CD8-positive, alpha-beta memory T cell (primary cell): ENCODE measurements at regions not wholly inside any gene's neighbourhood (a gene's known extent, or its start where the extent isn't known, plus 50 kb on each side); places are given as distances from the start of the nearest gene placed in this dataset.

ENCODE experiments used
- CTCF ChIA-PET: fragments of 350-600 bp; sonication (Branson Sonifier 250); formaldehyde crosslinking; loops from one replicate; lab custom pipeline; 2021; ENCODE audit warnings: antibody characterized with exemption; lab: Charles Lee
- POLR2A ChIA-PET: fragments of 350-600 bp; sonication (Branson Sonifier 250); formaldehyde crosslinking; loops from one replicate; lab custom pipeline; 2021; ENCODE audit warnings: antibody characterized with exemption; lab: Charles Lee
- DNase-seq, 5 donors: peaks; one replicate each; pipeline versions ENCODE4 v3.0.0 to v3.0.0-alpha.2; 2020 to 2022; ENCODE audit warnings: mixed read lengths in 1 of 5
- H3K27ac ChIP-seq: one replicate; pipeline ENCODE4 v1.7.0; 2013; ENCODE audit warnings: low read depth, mild to moderate bottlenecking, low read length, moderate library complexity
- H3K27me3 ChIP-seq: 2 replicates; pipeline ENCODE4 v1.7.0; 2013; ENCODE audit warnings: low read length, mild to moderate bottlenecking; ENCODE audit not compliant: insufficient read depth, poor library complexity, severe bottlenecking
- H3K36me3 ChIP-seq: 2 replicates; pipeline ENCODE4 v1.7.0; 2013; ENCODE audit warnings: mild to moderate bottlenecking, low read length, moderate library complexity; ENCODE audit not compliant: insufficient read depth
- H3K4me1 ChIP-seq: 2 replicates; pipeline ENCODE4 v1.7.0; 2013; ENCODE audit warnings: mild to moderate bottlenecking, low read length, moderate library complexity; ENCODE audit not compliant: insufficient read depth
- H3K4me3 ChIP-seq: 2 replicates; pipeline ENCODE4 v1.7.0; 2013; ENCODE audit warnings: mild to moderate bottlenecking, low read length
- H3K9me3 ChIP-seq: 2 replicates; pipeline ENCODE4 v1.7.0; 2013; ENCODE audit warnings: mild to moderate bottlenecking, low read length
- H3K27ac Mint-ChIP-seq, 8 donors: one replicate each; pipeline ENCODE4 v1.8.0; 2020 to 2021; ENCODE audit warnings: mixed read lengths in 8 of 8, mild to moderate bottlenecking in 6 of 8, inconsistent platforms in 3 of 8, moderate library complexity in 3 of 8
- H3K27me3 Mint-ChIP-seq, 2 donors: one replicate each; pipeline ENCODE4 v1.8.0; 2020 to 2021; ENCODE audit warnings: mixed read lengths in 2 of 2, mild to moderate bottlenecking in 1 of 2, moderate library complexity in 1 of 2
- H3K36me3 Mint-ChIP-seq, 3 donors: one replicate each; pipeline ENCODE4 v1.8.0; 2020 to 2021; ENCODE audit warnings: mixed read lengths in 3 of 3, inconsistent platforms in 1 of 3, mild to moderate bottlenecking in 1 of 3
- H3K4me1 Mint-ChIP-seq, 3 donors: one replicate each; pipeline ENCODE4 v1.8.0; 2020 to 2021; ENCODE audit warnings: mixed read lengths in 3 of 3, inconsistent platforms in 1 of 3, mild to moderate bottlenecking in 1 of 3
- H3K4me3 Mint-ChIP-seq, 7 donors: one replicate each; pipeline ENCODE4 v1.8.0; 2020 to 2021; ENCODE audit warnings: mixed read lengths in 7 of 7, mild to moderate bottlenecking in 6 of 7, moderate library complexity in 4 of 7, inconsistent platforms in 2 of 7
- H3K9me3 Mint-ChIP-seq, 5 donors: one replicate each; pipeline ENCODE4 v1.8.0; 2020 to 2022; ENCODE audit warnings: mixed read lengths in 5 of 5, mild to moderate bottlenecking in 3 of 5, moderate library complexity in 2 of 5, inconsistent platforms in 1 of 5

DNA sequence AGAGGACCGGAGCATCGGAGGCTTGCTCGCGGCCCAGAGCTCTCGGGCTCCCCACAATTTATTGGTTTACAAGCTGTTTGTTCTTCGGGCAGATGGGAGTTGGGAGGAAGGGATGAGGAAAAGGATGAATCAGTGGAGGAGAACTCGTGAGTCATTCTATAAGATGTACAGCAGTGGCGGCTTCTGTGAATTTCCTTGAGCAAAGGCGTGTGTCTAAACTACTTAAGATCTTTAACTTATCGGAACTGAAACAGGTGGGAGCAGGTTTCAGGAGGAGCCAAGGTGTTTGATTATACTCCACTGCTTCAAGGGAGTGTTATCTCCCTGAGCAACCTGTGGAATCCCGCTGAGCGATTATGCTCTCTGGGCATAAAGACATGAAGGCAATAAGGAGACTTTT lies 50.5 kb upstream of the IBTK start:
- Histone ChIP-seq H3K4me3 (no peak overlapping the region), H3K9me3 (no peaks in the 10 kb centered on the region), H3K27ac (no peak overlapping the region), H3K36me3 (no peaks in the 10 kb centered on the region), H3K4me1 (no peaks in the 10 kb centered on the region), H3K27me3 (no peaks in the 10 kb centered on the region)
- H3K27me3 Mint-ChIP-seq: peaks cover 10 to 28% of the 10 kb centered on the region in 2 donors
- no peak for DNase-seq
- H3K9me3 Mint-ChIP-seq: peaks cover 2 to 10% (median 7%) of the 10 kb centered on the region in 5 donors
- no peaks in the 10 kb centered on the region for H3K4me1 Mint-ChIP-seq
- H3K4me3 Mint-ChIP-seq: no peak overlapping the region
- peaks cover 0 to 12% (median 0%) of the 10 kb centered on the region in 3 donors for H3K36me3 Mint-ChIP-seq
- peak overlapping the region in 1 of 8 donors; percentile 26 for H3K27ac Mint-ChIP-seq
- ChIA-PET CTCF (no interaction called here), POLR2A (no interaction called here)
